Smooth muscle cell (in vitro differentiated cells): ENCODE measurements at regions not wholly inside any gene's neighbourhood (a gene's known extent, or its start where the extent isn't known, plus 50 kb on each side); places are given as distances from the start of the nearest gene placed in this dataset.

ENCODE experiments used
- DNase-seq: peaks from one replicate; lab custom pipeline; 2025; ENCODE audit not compliant: unreplicated experiment; lab: John Stamatoyannopoulos, UW
- H2AFZ ChIP-seq: fragments of 200-600 bp; sonication (generic); 2 replicates; pipeline ENCODE4 v1.6.0; 2016; ENCODE audit warnings: antibody characterized with exemption, low read depth, mild to moderate bottlenecking
- H3F3A ChIP-seq: fragments of 200-600 bp; sonication (generic); 2 replicates; pipeline ENCODE4 v1.6.0; 2017; ENCODE audit warnings: antibody characterized with exemption, low read depth
- H3K27ac ChIP-seq: fragments of 200-600 bp; sonication (generic); 2 replicates; pipeline ENCODE4 v1.5.1; 2016; ENCODE audit warnings: low read depth, mild to moderate bottlenecking
- H3K27me3 ChIP-seq: fragments of 200-600 bp; sonication (generic); 2 replicates; pipeline ENCODE4 v1.6.1; 2016; ENCODE audit warnings: low read depth, mild to moderate bottlenecking
- H3K36me3 ChIP-seq: fragments of 200-600 bp; sonication (generic); 2 replicates; pipeline ENCODE4 v1.5.1; 2016; ENCODE audit warnings: low read depth
- H3K4me1 ChIP-seq: fragments of 200-600 bp; sonication (generic); 2 replicates; pipeline ENCODE4 v1.5.1; 2016; ENCODE audit warnings: low read depth
- H3K4me2 ChIP-seq: fragments of 200-600 bp; sonication (generic); 2 replicates; pipeline ENCODE4 v1.6.0; 2016; ENCODE audit warnings: mild to moderate bottlenecking
- H3K4me3 ChIP-seq: fragments of 200-600 bp; sonication (generic); 2 replicates; pipeline ENCODE4 v1.5.1; 2016; ENCODE audit warnings: mild to moderate bottlenecking
- H3K79me2 ChIP-seq: fragments of 200-600 bp; sonication (generic); 2 replicates; pipeline ENCODE4 v1.6.0; 2016; ENCODE audit warnings: low read depth, mild to moderate bottlenecking
- H3K9ac ChIP-seq: fragments of 200-600 bp; sonication (generic); 2 replicates; pipeline ENCODE4 v1.6.0; 2016; ENCODE audit warnings: low read depth
- H3K9me3 ChIP-seq: fragments of 200-600 bp; sonication (generic); replicated peaks from 2 replicates; pipeline ENCODE4 v1.5.1; 2016; ENCODE audit warnings: low read depth
- H4K20me1 ChIP-seq: fragments of 200-600 bp; sonication (generic); 2 replicates; pipeline ENCODE4 v1.6.0; 2016; ENCODE audit warnings: low read depth
- CTCF ChIP-seq: fragments of 200-600 bp; sonication (generic); IDR thresholded peaks from 2 replicates; pipeline ENCODE4 v1.5.1; 2017; ENCODE audit warnings: borderline replicate concordance, mild to moderate bottlenecking, antibody characterized with exemption; ENCODE audit not compliant: insufficient read depth, poor library complexity, severe bottlenecking
- WGBS: methylation state at CpG from one replicate; pipeline ENCODE4 v1.1.7; 2016; ENCODE audit warnings: low lambda C conversion rate; 5-methylcytosine and 5-hydroxymethylcytosine counted together

DNA sequence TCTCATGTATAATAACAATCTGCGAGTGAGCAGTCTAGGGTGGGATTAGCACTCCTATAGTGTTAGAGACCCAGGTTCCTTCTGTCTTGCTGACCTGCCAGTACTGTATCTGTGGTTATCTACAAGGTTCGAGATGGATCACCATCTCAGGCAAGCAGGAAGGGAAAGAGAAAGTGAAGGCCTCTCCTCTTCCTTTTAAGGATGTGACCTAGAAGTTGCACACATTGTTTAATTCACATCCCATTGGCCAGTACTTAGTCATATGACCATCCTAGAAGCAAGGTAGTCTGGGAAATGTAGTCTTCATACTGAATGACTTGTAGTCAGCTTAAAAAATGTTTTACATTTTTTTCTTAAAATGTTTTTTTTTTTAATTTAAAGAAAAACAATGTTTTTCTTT lies 168.6 kb downstream of the CARTPT start:
- no peak overlapping the region for H3K4me2 ChIP-seq
- H2AFZ ChIP-seq: peak overlapping the region; percentile 58
- no peaks in the 10 kb centered on the region for H3K4me1 ChIP-seq
- H3F3A ChIP-seq: no peaks in the 10 kb centered on the region
- no peak overlapping the region for H3K27ac ChIP-seq
- no peaks in the 10 kb centered on the region for H3K79me2 ChIP-seq
- no peaks in the 10 kb centered on the region for H4K20me1 ChIP-seq
- no peaks in the 10 kb centered on the region for H3K27me3 ChIP-seq
- no peak for DNase-seq
- no peak overlapping the region for H3K9ac ChIP-seq
- TF ChIP-seq CTCF: no peak
- H3K4me3 ChIP-seq: no peak overlapping the region
- H3K36me3 ChIP-seq: no peaks in the 10 kb centered on the region
- WGBS: 89% methylated on average over 2 of the region's 2 CpGs
- no peaks in the 10 kb centered on the region for H3K9me3 ChIP-seq

- no peaks in the 10 kb centered on the region for H3K9me3 ChIP-seq
- no peak overlapping the region for H3K4me3 ChIP-seq
- no peak for DNase-seq
- H3K9ac ChIP-seq: no peak overlapping the region
- no peak for TF ChIP-seq CTCF
- H2AFZ ChIP-seq: no peak overlapping the region
- H4K20me1 ChIP-seq: no peaks in the 10 kb centered on the region
- H3K4me1 ChIP-seq: no peaks in the 10 kb centered on the region
- no peaks in the 10 kb centered on the region for H3K27me3 ChIP-seq
- H3K36me3 ChIP-seq: no peaks in the 10 kb centered on the region
- no peak overlapping the region for H3K27ac ChIP-seq
- H3K4me2 ChIP-seq: no peak overlapping the region
- 90% methylated on average over 1 of the region's 1 CpG for WGBS
- H3F3A ChIP-seq: no peaks in the 10 kb centered on the region
- no peaks in the 10 kb centered on the region for H3K79me2 ChIP-seq
Observed at GRCh38 chr5:71891406-71891805, 172.3 kb downstream of the CARTPT start.

GRCh38 chr5:71891856-71892255 lies 172.8 kb downstream of the CARTPT start:
- H3F3A ChIP-seq: no peaks in the 10 kb centered on the region
- H3K27me3 ChIP-seq: no peaks in the 10 kb centered on the region
- H3K4me2 ChIP-seq: no peak overlapping the region
- H3K27ac ChIP-seq: no peak overlapping the region
- H3K36me3 ChIP-seq: no peaks in the 10 kb centered on the region
- no peak overlapping the region for H3K9ac ChIP-seq
- no peak for TF ChIP-seq CTCF
- H2AFZ ChIP-seq: no peak overlapping the region
- no peaks in the 10 kb centered on the region for H3K4me1 ChIP-seq
- H3K79me2 ChIP-seq: no peaks in the 10 kb centered on the region
- no peak overlapping the region for H3K4me3 ChIP-seq
- no peaks in the 10 kb centered on the region for H3K9me3 ChIP-seq
- H4K20me1 ChIP-seq: no peaks in the 10 kb centered on the region
- WGBS: 31% methylated on average over 4 of the region's 4 CpGs
- no peak for DNase-seq

DNA sequence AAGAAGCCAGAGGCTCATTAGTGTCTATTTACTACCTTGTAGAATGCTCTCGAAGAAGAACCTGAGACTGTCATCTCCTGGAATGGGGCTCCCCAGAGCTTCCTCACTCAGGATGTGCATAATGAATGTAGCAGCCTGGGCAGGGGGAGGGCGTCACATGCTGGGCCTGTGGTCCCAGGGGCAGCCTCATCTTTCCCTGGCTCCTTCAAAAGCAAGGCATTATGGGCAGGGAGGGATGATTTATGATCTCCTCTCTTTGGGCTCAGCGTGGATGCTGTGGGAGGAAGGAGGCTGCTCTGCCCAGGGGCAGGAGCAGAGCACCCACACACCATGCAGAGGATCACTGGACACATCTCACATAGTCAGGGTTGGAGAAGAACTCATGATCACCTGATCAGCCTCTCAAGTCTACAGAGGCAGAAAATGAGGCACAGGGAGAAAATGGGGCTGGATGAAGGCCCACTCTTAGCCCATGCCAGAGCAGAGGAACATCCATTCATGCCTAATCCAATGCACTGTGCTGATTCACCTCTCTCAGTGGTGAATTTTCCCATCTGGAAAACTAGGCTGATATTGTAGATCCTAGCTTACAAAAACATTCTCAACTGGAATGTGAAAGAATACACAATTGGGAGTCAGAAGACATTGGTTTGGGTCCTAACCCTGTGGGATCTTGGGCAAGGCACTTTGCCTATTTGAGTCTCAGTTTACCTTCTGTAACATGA lies 173.7 kb downstream of the CARTPT start:
- 65% methylated on average over 3 of the region's 3 CpGs for WGBS
- no peak for TF ChIP-seq CTCF
- Histone ChIP-seq H3K9me3 (no peaks in the 10 kb centered on the region), H3K79me2 (no peaks in the 10 kb centered on the region), H4K20me1 (no peaks in the 10 kb centered on the region), H3K4me2 (no peak overlapping the region), H3K27ac (no peak overlapping the region), H3F3A (no peaks in the 10 kb centered on the region), H2AFZ (no peak overlapping the region), H3K9ac (no peak overlapping the region), H3K36me3 (no peaks in the 10 kb centered on the region), H3K27me3 (no peaks in the 10 kb centered on the region), H3K4me1 (no peaks in the 10 kb centered on the region), H3K4me3 (no peak overlapping the region)
- DNase-seq: no peak
